ENCODE measurements at regions not wholly inside any gene's neighbourhood (a gene's known extent, or its start where the extent isn't known, plus 50 kb on each side); places are given as distances from the start of the nearest gene placed in this dataset.
"Not testable (repeated sequence)": the region's sequence is repeated elsewhere in the genome, so short reads cannot be mapped to it uniquely, and the experiment has no call there.

GRCh38 chrX:3440981-3441380 is 94.5 kb upstream of the MXRA5 start:
- DNase-seq (ENCODE audit: low read depth, low spot score), result no peak

DNA sequence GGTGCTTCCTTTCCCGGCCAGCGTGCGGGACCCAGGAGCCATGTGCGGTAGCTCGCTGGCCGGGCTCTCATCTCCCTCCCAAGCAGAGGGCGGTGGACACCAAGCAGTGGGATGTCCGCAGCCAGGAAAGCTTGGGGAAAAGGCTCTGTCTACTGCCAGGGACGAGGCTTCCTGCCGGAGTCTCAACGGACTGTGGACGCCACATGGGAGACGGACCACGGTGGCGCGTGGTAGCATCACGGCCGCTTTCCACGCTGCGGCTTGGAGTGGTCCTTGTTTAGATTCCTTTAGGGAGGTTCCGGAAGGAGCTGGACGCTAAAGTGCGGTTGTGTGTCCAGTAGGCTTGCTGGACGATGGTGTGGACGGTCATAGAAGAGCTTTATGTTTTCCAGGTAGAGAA is 89.5 kb upstream of the MXRA5 start:
- DNase-seq (ENCODE audit: low read depth, low spot score), result not testable (repeated sequence)

- DNase-seq (ENCODE audit: low read depth, low spot score), result no peak
Observed at GRCh38 chrX:3435057-3435456, 88.6 kb upstream of the MXRA5 start.

DNA sequence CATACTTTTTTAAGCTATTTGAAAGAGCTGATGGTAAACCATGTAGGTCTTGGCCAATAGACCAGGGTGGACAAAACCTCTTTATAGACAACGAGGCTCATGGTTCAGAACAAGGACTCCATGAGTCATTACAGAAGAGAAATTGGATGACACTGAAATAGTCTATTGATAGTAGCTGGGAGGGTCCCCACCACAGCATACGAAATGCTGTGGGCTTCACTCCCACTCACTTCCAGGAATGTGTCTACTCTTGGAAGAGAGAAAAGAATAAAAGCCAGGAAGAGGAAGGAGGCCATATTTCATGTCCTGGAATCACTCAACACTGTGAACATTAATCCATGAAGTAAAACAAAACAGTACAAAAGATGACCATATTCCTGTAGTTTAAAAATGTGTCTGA is 82.3 kb upstream of the MXRA5 start:
- no peak for DNase-seq (ENCODE audit: low read depth, low spot score)

GRCh38 chrX:3426552-3426951 is 80.1 kb upstream of the MXRA5 start:
- no peak for DNase-seq (ENCODE audit: low read depth, low spot score)

- DNase-seq (ENCODE audit: low read depth, low spot score), result no peak
Observed at GRCh38 chrX:3425031-3425430, 78.6 kb upstream of the MXRA5 start.

GRCh38 chrX:3420316-3420715 is 73.9 kb upstream of the MXRA5 start:
- DNase-seq (ENCODE audit: low read depth, low spot score), result no peak

DNA sequence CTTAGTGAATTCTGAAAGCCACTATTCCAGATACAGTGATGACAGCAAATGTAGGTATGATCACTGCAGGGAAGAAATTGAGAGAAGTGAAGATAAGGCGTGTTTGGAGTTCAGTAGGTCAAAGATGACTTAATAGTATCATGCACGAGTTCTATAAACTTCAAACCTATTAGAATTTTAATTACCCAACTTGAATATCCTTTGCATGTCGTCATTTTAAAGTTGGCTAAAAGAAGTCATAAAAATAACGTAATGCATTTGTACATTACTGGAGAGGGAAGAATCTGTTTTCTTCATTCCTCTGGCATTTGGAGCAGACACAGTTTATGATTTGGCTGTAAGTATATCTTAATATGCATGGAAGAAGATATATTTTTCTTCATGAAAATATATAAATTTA is 68.6 kb upstream of the MXRA5 start:
- DNase-seq (ENCODE audit: low read depth, low spot score), result no peak

GRCh38 chrX:3411626-3412025 is 65.2 kb upstream of the MXRA5 start:
- not testable (repeated sequence) for DNase-seq (ENCODE audit: low read depth, low spot score)

- not testable (repeated sequence) for DNase-seq (ENCODE audit: low read depth, low spot score)
Observed at GRCh38 chrX:3409936-3410335, 63.5 kb upstream of the MXRA5 start.

DNA sequence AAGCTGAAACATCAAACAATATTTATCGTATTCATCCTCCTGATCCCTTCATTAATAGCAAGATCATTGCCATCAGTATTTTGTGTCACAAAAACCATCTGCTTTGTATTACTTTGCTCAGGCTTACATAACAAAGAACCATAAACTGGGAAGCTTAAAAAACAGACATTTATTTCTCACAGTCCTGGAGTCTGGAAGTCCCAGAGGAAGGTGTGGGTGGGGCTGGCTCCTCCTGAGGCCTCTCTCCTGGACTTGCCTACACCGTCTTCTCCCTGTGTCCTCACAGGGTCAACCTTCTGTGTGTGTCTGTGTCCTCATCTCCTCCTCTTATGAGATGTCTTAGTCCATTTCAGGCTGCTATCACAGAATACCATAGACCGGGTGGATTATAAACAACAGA is 61.3 kb upstream of the MXRA5 start:
- DNase-seq (ENCODE audit: low read depth, low spot score), result no peak

DNA sequence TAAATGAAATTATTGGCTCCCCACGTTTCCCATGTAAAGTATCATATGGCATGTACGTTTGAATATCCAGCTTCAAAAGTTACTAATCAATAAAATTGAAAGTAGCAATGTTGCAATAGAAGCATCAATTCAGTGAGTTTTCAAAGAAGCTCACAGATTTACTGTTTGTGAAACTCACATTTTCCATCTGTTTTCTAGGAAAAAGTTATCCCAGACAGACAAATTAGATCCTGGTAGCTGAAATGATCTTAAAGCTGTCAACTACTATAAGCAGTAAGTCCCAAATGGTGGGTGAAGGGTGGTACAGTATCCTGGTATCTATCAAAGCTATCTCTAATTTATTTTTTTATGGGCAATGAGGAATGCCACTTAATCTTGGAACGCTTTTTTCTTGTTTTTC is 60.7 kb upstream of the MXRA5 start:
- DNase-seq (ENCODE audit: low read depth, low spot score), result no peak

DNA sequence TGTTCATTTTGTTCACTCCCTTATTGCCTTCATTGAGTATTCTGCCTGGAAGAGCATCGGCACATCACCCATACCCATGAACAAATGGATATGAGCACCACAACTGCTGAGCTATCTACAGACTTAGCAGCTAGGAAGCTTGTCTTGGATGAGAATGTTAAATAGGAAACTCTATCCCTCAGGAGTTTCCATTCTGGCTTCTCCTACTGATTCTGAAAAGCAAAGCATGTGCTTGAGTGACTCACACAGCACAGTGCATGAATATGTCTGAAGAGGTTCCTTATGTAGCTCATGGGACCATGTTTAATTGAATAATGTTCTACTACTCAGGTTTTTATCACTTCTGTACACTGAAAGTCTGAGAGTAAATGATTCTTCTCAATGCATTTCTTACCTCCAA is 57.3 kb upstream of the MXRA5 start:
- DNase-seq (ENCODE audit: low read depth, low spot score), result no peak
